Neural cell (in vitro differentiated cells): ENCODE measurements at regions not wholly inside any gene's neighbourhood (a gene's known extent, or its start where the extent isn't known, plus 50 kb on each side); places are given as distances from the start of the nearest gene placed in this dataset.

Experiments used
- H2AFZ ChIP-seq: fragments of 200-600, 300-800 bp; sonication (generic), shearing (Covaris generic); 2 replicates; pipeline ENCODE4 v1.6.0; 2014; ENCODE audit warnings: low read depth, mild to moderate bottlenecking, antibody characterized with exemption, low read length, moderate library complexity
- H3F3A ChIP-seq: fragments of 200-600 bp; shearing (Covaris generic); 2 replicates; pipeline ENCODE4 v1.6.1; 2016; ENCODE audit warnings: mild to moderate bottlenecking, moderate library complexity, mixed read lengths, antibody characterized with exemption, low read length; ENCODE audit not compliant: insufficient read depth, poor library complexity, severe bottlenecking
- H3K27ac ChIP-seq: fragments of 200-600, 300-800 bp; sonication (generic), shearing (Covaris generic); 2 replicates; pipeline ENCODE4 v1.5.1; 2014; ENCODE audit warnings: mild to moderate bottlenecking, low read length, moderate library complexity
- H3K27me3 ChIP-seq: fragments of 300-800, 200-600 bp; sonication (generic), shearing (Covaris generic); 2 replicates; pipeline ENCODE4 v1.6.0; 2014; ENCODE audit warnings: mild to moderate bottlenecking, low read depth, low read length, moderate library complexity; ENCODE audit not compliant: insufficient read depth
- H3K36me3 ChIP-seq: fragments of 300-800, 200-600 bp; sonication (generic), shearing (Covaris generic); 2 replicates; pipeline ENCODE4 v1.5.1; 2014; ENCODE audit warnings: mild to moderate bottlenecking, antibody characterized with exemption, low read length, moderate library complexity; ENCODE audit not compliant: insufficient read depth
- H3K4me2 ChIP-seq: fragments of 300-800, 200-600 bp; sonication (generic), shearing (Covaris generic); 2 replicates; pipeline ENCODE4 v1.6.0; 2014; ENCODE audit warnings: mild to moderate bottlenecking, low read length
- H3K4me3 ChIP-seq: fragments of 300-800, 200-600 bp; sonication (generic), shearing (Covaris generic); 2 replicates; pipeline ENCODE4 v1.5.1; 2014; ENCODE audit warnings: mild to moderate bottlenecking, low read length, moderate library complexity
- H3K79me2 ChIP-seq: fragments of 200-600 bp; shearing (Covaris generic); replicated peaks from 2 replicates; pipeline ENCODE4 v1.6.0; 2014; ENCODE audit warnings: mild to moderate bottlenecking, low read length, moderate library complexity; ENCODE audit not compliant: insufficient read depth
- H3K9ac ChIP-seq: fragments of 300-800, 200-600 bp; sonication (generic), shearing (Covaris generic); 2 replicates; pipeline ENCODE4 v1.6.1; 2016; ENCODE audit warnings: mild to moderate bottlenecking, low read length, mixed read lengths
- H3K9me2 ChIP-seq: fragments of 200-600 bp; shearing (Covaris generic); 2 replicates; pipeline ENCODE4 v1.6.1; 2016; ENCODE audit warnings: mild to moderate bottlenecking, low read length, mixed read lengths; ENCODE audit not compliant: insufficient read depth
- H3K9me3 ChIP-seq: fragments of 200-600, 300-800 bp; sonication (generic), shearing (Covaris generic); 2 replicates; pipeline ENCODE4 v1.6.1; 2016; ENCODE audit warnings: mild to moderate bottlenecking, mixed run types, low read length, moderate library complexity, mixed read lengths
- H4K20me1 ChIP-seq: fragments of 200-600 bp; shearing (Covaris generic); 2 replicates; pipeline ENCODE4 v1.6.1; 2016; ENCODE audit warnings: mild to moderate bottlenecking, mixed run types; ENCODE audit not compliant: insufficient read depth
- CTCF ChIP-seq: fragments of 450-650 bp; IDR thresholded peaks from 2 replicates; pipeline ENCODE4 v1.5.1; 2014; ENCODE audit warnings: antibody characterized with exemption, mild to moderate bottlenecking, moderate library complexity; ENCODE audit not compliant: poor library complexity, severe bottlenecking
- EP300 ChIP-seq: fragments of 450-650 bp; conservative IDR thresholded peaks from 2 replicates; pipeline ENCODE4 v1.6.1; 2014; ENCODE audit warnings: antibody characterized with exemption, mild to moderate bottlenecking, moderate library complexity; ENCODE audit not compliant: poor library complexity, severe bottlenecking
- EZH2 ChIP-seq: fragments of 200-600, 300-800 bp; shearing (Covaris generic), sonication (generic); IDR thresholded peaks from 2 replicates; pipeline ENCODE4 v1.6.1; 2014; ENCODE audit warnings: antibody characterized with exemption, low read length, borderline replicate concordance, mild to moderate bottlenecking; ENCODE audit not compliant: insufficient read depth, poor library complexity, severe bottlenecking
- MXI1 ChIP-seq: fragments of 450-650 bp; conservative IDR thresholded peaks from 2 replicates; pipeline ENCODE4 v1.6.1; 2014; ENCODE audit warnings: antibody characterized with exemption, mild to moderate bottlenecking; ENCODE audit not compliant: poor library complexity, severe bottlenecking
- POLR2AphosphoS5 ChIP-seq: IDR thresholded peaks from 2 replicates; pipeline ENCODE4 v1.6.1; 2012
- RAD21 ChIP-seq: fragments of 450-650 bp; conservative IDR thresholded peaks from 2 replicates; pipeline ENCODE4 v1.6.1; 2014; ENCODE audit warnings: antibody characterized with exemption, mild to moderate bottlenecking, moderate library complexity
- SMC3 ChIP-seq: fragments of 450-650 bp; conservative IDR thresholded peaks from 2 replicates; pipeline ENCODE4 v1.6.1; 2014; ENCODE audit warnings: antibody characterized with exemption, mild to moderate bottlenecking, moderate library complexity; ENCODE audit not compliant: poor library complexity
- TAF1 ChIP-seq: IDR thresholded peaks from 2 replicates; pipeline ENCODE4 v1.6.1; 2012; ENCODE audit warnings: low read depth
- TF ChIP-seq, protein P1 (sequence below): IDR thresholded peaks from 2 replicates; pipeline ENCODE4 v1.6.1; 2012; ENCODE audit warnings: borderline replicate concordance

- no peaks in the 10 kb centered on the region for H3K79me2 ChIP-seq
- H3K27me3 ChIP-seq, result no peaks in the 10 kb centered on the region
- H3K9ac ChIP-seq, result no peak overlapping the region
- H3K9me3 ChIP-seq, result peaks cover 3% of the 10 kb centered on the region
- no peak for TF ChIP-seq SMC3
- no peak for TF ChIP-seq RAD21
- TF ChIP-seq MXI1, result no peak
- TF ChIP-seq EP300, result no peak
- no peak for TF ChIP-seq EZH2
- TF ChIP-seq TAF1, result no peak
- TF ChIP-seq, protein P1, sequence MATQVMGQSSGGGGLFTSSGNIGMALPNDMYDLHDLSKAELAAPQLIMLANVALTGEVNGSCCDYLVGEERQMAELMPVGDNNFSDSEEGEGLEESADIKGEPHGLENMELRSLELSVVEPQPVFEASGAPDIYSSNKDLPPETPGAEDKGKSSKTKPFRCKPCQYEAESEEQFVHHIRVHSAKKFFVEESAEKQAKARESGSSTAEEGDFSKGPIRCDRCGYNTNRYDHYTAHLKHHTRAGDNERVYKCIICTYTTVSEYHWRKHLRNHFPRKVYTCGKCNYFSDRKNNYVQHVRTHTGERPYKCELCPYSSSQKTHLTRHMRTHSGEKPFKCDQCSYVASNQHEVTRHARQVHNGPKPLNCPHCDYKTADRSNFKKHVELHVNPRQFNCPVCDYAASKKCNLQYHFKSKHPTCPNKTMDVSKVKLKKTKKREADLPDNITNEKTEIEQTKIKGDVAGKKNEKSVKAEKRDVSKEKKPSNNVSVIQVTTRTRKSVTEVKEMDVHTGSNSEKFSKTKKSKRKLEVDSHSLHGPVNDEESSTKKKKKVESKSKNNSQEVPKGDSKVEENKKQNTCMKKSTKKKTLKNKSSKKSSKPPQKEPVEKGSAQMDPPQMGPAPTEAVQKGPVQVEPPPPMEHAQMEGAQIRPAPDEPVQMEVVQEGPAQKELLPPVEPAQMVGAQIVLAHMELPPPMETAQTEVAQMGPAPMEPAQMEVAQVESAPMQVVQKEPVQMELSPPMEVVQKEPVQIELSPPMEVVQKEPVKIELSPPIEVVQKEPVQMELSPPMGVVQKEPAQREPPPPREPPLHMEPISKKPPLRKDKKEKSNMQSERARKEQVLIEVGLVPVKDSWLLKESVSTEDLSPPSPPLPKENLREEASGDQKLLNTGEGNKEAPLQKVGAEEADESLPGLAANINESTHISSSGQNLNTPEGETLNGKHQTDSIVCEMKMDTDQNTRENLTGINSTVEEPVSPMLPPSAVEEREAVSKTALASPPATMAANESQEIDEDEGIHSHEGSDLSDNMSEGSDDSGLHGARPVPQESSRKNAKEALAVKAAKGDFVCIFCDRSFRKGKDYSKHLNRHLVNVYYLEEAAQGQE, result no peak
- no peak for TF ChIP-seq POLR2AphosphoS5
- no peak for TF ChIP-seq CTCF
- no peak overlapping the region for H3K4me3 ChIP-seq
- no peak overlapping the region for H3K27ac ChIP-seq
- H3K9me2 ChIP-seq, result no peaks in the 10 kb centered on the region
- H3K36me3 ChIP-seq, result no peaks in the 10 kb centered on the region
- H2AFZ ChIP-seq, result no peak overlapping the region
- no peaks in the 10 kb centered on the region for H4K20me1 ChIP-seq
- H3K4me2 ChIP-seq, result no peak overlapping the region
- no peaks in the 10 kb centered on the region for H3F3A ChIP-seq
Measured at GRCh38 chr5:4866817-4867216, 273.3 kb upstream of the ADAMTS16 start.

- no peaks in the 10 kb centered on the region for H3K36me3 ChIP-seq
- H2AFZ ChIP-seq, result no peak overlapping the region
- no peaks in the 10 kb centered on the region for H3K27me3 ChIP-seq
- no peak overlapping the region for H3K4me3 ChIP-seq
- H3F3A ChIP-seq, result no peaks in the 10 kb centered on the region
- H3K9me3 ChIP-seq, result peaks cover 3% of the 10 kb centered on the region
- H3K4me2 ChIP-seq, result no peak overlapping the region
- no peak overlapping the region for H3K27ac ChIP-seq
- no peak overlapping the region for H3K9ac ChIP-seq
- no peaks in the 10 kb centered on the region for H3K79me2 ChIP-seq
- no peaks in the 10 kb centered on the region for H4K20me1 ChIP-seq
- H3K9me2 ChIP-seq, result no peaks in the 10 kb centered on the region
- TF ChIP-seq CTCF, result peak; percentile 32
- TF ChIP-seq MXI1, result no peak
Measured at GRCh38 chr5:4868140-4868735, 271.9 kb upstream of the ADAMTS16 start.
